Breast epithelium (tissue), 3 donors: ENCODE measurements at regions not wholly inside any gene's neighbourhood (a gene's known extent, or its start where the extent isn't known, plus 50 kb on each side); places are given as distances from the start of the nearest gene placed in this dataset.

Source experiments
- POLR2A ChIP-seq: fragments of 450-650 bp; IDR thresholded peaks from one replicate; pipeline ENCODE4 v1.6.1; 2016; ENCODE audit warnings: antibody characterized with exemption, mild to moderate bottlenecking, moderate library complexity
- TF ChIP-seq, protein P1 (sequence below), 3 donors: fragments of 450-650 bp; IDR thresholded peaks; one replicate each; pipeline ENCODE4 v1.5.1; 2016 to 2017; ENCODE audit warnings: antibody characterized with exemption in 3 of 3, mild to moderate bottlenecking in 3 of 3, moderate library complexity in 3 of 3

GRCh38 chr6:144634371-144634770, 349.2 kb downstream of the UTRN start:
- TF ChIP-seq, protein P1, sequence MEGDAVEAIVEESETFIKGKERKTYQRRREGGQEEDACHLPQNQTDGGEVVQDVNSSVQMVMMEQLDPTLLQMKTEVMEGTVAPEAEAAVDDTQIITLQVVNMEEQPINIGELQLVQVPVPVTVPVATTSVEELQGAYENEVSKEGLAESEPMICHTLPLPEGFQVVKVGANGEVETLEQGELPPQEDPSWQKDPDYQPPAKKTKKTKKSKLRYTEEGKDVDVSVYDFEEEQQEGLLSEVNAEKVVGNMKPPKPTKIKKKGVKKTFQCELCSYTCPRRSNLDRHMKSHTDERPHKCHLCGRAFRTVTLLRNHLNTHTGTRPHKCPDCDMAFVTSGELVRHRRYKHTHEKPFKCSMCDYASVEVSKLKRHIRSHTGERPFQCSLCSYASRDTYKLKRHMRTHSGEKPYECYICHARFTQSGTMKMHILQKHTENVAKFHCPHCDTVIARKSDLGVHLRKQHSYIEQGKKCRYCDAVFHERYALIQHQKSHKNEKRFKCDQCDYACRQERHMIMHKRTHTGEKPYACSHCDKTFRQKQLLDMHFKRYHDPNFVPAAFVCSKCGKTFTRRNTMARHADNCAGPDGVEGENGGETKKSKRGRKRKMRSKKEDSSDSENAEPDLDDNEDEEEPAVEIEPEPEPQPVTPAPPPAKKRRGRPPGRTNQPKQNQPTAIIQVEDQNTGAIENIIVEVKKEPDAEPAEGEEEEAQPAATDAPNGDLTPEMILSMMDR (IDR thresholded peaks at IDR 0.05): no peak
- TF ChIP-seq POLR2A: no peak
